ENCODE measurements at regions not wholly inside any gene's neighbourhood (a gene's known extent, or its start where the extent isn't known, plus 50 kb on each side); places are given as distances from the start of the nearest gene placed in this dataset.

- TF ChIP-seq FOXP4 (CRISPR knock-in tag; IDR thresholded peaks at IDR 0.05) (no peak), AFF4 (CRISPR knock-in tag; IDR thresholded peaks at IDR 0.05; ENCODE audit: borderline replicate concordance) (no peak), HMGXB4 (CRISPR knock-in tag; IDR thresholded peaks at IDR 0.05) (no peak), IRF2 (CRISPR knock-in tag; IDR thresholded peaks at IDR 0.05; ENCODE audit: borderline replicate concordance, low read depth) (no peak), JUN (CRISPR knock-in tag; IDR thresholded peaks at IDR 0.05) (no peak), E2F5 (CRISPR knock-in tag; IDR thresholded peaks at IDR 0.05) (no peak), CDX4 (CRISPR knock-in tag; IDR thresholded peaks at IDR 0.05; ENCODE audit: borderline replicate concordance) (no peak), ATF1 (CRISPR knock-in tag; IDR thresholded peaks at IDR 0.05) (no peak), ZMAT4 (CRISPR knock-in tag; IDR thresholded peaks at IDR 0.05) (no peak), RORB (CRISPR knock-in tag; IDR thresholded peaks at IDR 0.05) (no peak), E2F4 (CRISPR knock-in tag; IDR thresholded peaks at IDR 0.05; ENCODE audit: borderline replicate concordance, low read depth) (no peak)
These were observed 213.6 kb upstream of the DPP6 start (continued) for GRCh38 chr7:153838591-153838990.

- Mint-ChIP-seq H3K4me3 (no peak overlapping the region), H3K9me3 (peaks cover 65% of the 10 kb centered on the region)
- CTCF ChIA-PET = no interaction called here
- TF ChIP-seq GRHL2 (CRISPR knock-in tag; IDR thresholded peaks at IDR 0.05; ENCODE audit: insufficient replicate concordance, severe bottlenecking) (no peak), GABPB1 (CRISPR knock-in tag; IDR thresholded peaks at IDR 0.05) (no peak), CTCF (IDR thresholded peaks at IDR 0.05) (no peak), ZMAT4 (CRISPR knock-in tag; IDR thresholded peaks at IDR 0.05) (no peak), ZNF396 (CRISPR knock-in tag; IDR thresholded peaks at IDR 0.05; ENCODE audit: borderline replicate concordance) (no peak), IRF1 (CRISPR knock-in tag; IDR thresholded peaks at IDR 0.05) (no peak), CREM (CRISPR knock-in tag; IDR thresholded peaks at IDR 0.05) (no peak), AR (CRISPR knock-in tag; IDR thresholded peaks at IDR 0.05) (no peak)
These were observed 211.3 kb upstream of the DPP6 start for GRCh38 chr7:153840861-153841260.

More at GRCh38 chr7:153840861-153841260, 211.3 kb upstream of the DPP6 start:
- peaks cover 7% of the 10 kb centered on the region for H3K27me3 Mint-ChIP-seq (ENCODE audit: low read depth)
- H3K4me1 Mint-ChIP-seq = no peaks in the 10 kb centered on the region
- POLR2A ChIA-PET = no interaction called here
- ATAC-seq (no peak), DNase-seq (ENCODE audit: low spot score) (no peak)
- H3K27ac Mint-ChIP-seq = no peak overlapping the region
- H3K36me3 Mint-ChIP-seq = peaks cover 68% of the 10 kb centered on the region

Data from WTC11 (cell line).